DMS114 treated with DMSO at 0.1 percent for 48 hours (cell line): ENCODE measurements at regions not wholly inside any gene's neighbourhood (a gene's known extent, or its start where the extent isn't known, plus 50 kb on each side); places are given as distances from the start of the nearest gene placed in this dataset.

Experiments
- DNase-seq: peaks from one replicate; lab custom pipeline; 2025; ENCODE audit not compliant: unreplicated experiment; lab: John Stamatoyannopoulos, UW

DNA sequence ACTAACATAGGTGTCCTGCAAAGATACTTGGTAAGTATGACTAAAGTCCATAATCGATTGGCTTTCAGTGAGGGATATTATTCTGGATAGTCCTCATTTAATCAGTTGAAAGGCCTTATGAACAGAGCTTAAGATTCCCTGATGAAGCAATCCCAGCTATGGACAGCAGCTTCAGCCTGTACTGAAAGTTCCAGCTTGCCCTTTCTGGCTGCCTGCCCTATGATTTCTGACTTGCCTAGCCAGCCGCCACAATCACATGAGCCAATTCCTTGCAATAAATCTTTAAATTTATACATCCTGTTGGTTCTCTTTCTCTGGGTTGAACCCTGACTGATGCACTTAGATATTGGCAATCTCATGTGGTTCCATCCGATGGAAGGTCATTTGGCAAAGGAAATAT, 759.0 kb upstream of the API5 start:
- DNase-seq, result no peak

DNA sequence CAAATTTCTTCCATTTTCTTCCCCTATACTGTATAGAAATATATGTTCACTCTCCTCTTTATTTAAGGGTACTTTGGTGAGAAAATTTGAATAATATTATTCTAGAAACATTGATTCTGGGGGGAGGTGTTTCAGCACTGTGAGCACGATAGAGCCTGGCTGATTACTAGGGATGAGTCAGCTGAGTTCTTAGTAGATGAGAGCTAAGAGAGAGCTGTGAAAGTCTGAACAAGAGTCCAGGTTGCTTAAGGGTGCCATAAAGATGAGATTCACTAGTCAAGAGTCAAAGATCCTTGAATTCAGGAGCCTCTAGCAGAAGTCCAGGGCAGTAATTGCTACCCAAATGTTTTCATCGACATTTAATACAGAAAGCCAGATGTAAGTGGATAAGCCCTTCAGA, 756.6 kb upstream of the API5 start:
- no peak for DNase-seq

DNA sequence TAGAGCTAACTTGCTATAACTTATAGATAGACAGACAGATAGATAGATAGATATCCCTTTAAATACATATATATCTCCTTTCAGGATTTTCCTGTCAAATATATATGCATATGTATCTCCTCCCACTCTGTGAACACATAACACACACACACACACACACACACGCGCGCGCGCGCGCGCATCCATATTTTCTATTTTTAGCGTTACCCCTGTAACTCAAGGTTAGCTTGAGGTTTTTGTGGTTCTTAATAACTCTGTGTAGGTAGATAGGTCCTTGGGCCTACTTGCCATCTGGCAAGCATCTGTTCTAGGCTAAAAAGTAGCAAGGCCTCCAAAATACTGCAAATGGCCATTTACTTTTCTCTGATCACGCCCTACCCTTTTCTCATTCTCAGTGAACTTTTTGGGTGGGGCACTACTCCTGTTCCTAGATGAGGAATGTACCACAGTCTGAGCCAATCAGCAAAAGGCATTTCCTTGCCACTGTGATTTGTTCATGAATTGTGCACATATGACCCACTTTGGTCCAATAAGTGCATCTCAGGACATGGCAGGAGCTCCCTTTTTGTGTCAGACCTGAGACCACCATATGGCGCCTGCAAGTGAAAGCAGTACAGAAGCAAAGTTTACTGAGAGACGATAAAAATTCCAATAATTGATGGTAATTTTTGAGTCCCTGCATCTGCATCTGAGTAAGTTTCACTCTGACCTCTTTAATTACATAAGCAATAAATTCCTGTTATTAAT, 740.5 kb upstream of the API5 start:
- no peak for DNase-seq

DNA sequence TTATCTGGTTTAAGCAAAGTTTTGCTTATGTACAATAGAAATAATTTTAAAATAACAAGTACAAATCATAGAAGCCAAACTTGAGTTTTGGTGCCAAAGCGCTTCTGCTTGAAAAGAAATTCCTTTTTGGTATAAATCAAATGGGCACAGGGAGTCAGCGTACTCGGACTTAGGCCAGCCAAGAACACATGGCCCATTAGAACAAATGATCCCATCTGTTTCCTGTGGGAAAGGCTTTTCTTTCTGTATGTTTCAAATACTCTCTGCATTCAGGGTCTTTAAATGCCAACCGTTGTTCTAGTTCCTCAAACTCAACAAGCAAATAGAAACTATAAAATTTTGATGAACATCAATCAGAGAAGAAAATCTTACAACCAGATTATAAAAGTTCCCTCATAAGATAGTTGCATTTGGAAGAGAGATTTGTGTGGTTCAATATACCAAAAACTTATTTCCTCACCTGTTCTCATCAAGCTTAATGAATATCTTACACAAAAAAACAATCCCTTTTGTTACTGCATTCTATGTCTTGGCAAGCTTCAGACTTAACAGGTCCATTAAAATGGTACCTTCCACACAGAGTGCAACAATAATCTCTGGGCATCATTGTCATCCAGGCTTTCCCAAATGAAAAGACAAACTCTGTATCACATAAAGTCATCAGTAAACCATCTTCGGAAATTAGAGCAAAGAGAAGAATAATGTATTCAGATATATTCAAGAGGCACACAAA, 739.8 kb upstream of the API5 start:
- DNase-seq, result no peak

DNA sequence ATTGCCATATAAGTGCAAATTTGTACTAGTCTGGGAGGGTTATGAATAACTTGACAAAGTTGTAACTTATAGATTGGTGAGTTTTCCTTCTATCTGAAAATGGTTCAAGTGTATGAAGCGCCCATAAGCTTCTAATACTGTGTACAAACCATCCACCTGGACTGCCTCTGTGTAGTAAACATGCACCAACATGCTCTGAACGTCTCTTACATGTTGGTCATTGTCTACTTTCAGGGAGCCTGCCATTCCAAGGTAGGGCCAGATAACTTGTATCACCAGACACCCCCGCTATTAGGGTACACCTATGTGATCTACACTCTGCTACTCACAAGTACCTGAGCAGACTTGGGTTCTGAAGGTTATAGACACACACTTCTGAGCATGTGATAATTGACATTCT, 735.5 kb upstream of the API5 start:
- no peak for DNase-seq

DNA sequence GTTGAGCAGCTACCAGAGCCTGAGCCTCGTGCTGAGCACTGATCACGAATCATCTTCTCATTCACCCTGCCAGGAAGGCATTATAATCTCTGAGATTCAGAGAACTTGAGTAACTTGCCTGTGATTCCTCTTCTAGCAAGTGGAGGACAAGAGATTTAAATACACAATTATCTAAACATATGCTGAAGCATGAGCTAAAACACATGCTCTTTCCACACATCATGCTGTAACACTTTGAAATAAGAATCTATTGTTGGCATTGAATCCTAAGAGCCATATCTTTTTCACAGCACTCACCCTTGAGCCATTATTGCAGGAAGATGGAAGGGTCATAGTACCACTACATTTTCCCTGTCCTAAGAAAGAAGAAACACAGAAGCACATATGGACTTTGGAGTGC, 722.5 kb upstream of the API5 start:
- no peak for DNase-seq

DNA sequence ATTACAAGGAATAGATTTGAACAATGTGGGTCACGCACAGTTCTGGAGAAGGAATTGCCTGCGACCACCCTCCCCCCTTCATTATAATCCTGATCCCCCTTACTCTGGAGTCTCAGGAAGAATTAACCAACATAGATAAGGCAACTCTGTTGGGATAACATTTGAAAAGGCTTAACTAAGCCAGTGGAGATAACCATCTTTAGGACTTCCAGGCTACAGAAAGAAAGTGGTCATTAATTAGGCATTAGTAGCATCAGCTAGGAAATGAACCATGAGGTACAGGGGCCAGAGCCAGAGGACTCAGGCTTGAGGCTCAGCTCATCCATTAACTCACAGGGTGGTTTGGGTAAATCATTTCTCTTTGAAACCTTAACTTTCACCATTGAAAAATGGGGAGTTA, 720.0 kb upstream of the API5 start:
- DNase-seq, result no peak

DNA sequence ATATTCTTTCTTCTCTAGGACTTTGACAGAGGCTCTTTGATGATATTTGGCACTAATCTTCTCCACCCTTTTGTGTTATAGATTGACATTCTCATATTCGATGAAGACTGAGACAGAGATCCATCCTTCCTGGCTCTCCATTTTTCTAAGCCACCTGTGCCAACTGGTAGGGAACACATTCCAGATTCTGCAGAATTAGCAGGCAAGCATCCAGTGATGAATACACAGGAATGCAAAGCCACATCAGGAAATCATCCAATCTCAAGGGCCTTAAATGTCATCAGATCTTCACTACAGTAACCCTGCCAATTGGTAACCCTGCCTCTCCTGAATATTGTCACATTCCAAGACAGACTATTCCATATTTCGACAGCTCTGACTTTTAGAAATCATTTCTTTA, 718.4 kb upstream of the API5 start:
- no peak for DNase-seq

DNA sequence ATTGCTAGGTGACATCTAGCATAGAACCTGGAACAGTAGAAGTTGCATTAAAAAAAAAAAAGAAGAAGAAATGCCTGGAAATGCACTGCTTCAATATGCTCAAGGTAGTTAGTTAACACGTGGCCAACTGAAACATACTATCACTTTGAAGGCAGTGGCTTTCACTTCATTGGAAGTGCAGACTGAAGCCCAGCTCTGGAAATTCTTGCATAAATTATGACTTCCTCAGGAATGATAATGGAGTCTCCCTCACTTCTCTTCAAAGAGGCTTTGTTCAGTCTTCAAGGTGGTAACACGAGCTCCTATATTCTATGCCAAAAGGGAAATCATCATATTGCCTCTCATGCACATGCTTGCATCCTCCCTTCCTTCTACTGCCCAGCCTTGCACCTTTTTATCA, 715.9 kb upstream of the API5 start:
- no peak for DNase-seq

DNA sequence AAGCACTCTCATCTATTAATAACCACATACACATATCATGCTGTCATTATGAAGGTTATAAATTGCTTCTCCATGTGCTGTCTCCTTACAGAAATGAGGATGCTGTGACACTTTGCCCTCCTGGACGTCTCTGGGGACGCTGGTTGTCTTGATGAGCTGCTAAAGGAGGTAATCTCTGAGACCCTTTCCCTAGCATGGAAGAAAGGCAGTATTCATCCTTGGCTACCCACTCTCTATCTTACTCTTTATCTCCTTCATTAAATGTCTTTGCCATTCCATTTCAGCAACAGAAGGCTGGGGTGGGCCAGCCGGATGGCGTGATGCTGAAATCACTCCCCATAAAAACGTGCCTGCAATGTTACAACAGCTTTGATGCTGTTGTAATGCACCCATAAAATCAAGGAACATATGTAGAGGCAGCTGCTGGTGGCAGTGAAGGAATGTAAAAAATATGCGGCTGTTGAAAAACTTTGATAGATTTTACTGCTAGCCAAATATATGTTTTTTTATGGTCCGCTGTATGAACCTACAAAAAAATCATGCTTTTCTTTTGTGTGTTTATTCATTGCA, 715.1 kb upstream of the API5 start:
- no peak for DNase-seq

DNA sequence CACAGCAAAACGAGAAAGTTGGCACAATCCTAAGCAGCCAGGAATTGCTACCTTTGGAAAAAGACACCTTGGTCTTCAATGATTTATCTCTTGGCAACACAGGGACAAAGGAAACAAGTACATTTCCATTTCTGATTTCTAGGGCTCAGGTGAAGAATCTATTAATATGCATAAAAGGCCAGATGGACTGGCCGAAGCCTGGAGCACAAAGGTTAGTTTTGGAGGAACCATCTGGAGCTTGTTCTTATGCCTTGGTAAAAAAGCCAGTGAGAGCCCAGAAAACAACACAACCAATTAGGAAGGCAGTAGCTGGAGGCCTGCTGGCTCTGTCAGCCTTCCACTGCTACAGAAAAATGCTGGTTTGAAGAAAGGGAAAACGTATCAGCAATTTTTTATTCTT, 713.5 kb upstream of the API5 start:
- no peak for DNase-seq

DNA sequence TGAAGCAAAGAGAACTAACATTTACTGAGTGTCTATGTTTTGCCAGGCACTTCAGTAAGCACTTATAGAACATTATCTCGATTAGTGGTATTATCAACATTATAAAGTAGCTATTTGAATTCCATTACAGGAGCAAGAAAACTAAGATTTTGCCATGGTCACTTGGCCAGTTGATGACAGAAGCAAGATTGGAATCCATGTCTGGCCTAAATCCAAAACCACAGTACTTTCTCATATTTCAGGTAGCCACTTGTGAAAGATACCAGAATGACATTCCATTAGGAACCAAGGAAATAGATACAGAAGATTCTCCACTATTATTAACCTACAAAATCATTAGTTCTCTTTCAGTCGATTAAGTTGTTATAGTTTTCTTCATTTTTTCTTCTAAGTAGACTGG, 691.0 kb upstream of the API5 start:
- DNase-seq, result no peak

DNA sequence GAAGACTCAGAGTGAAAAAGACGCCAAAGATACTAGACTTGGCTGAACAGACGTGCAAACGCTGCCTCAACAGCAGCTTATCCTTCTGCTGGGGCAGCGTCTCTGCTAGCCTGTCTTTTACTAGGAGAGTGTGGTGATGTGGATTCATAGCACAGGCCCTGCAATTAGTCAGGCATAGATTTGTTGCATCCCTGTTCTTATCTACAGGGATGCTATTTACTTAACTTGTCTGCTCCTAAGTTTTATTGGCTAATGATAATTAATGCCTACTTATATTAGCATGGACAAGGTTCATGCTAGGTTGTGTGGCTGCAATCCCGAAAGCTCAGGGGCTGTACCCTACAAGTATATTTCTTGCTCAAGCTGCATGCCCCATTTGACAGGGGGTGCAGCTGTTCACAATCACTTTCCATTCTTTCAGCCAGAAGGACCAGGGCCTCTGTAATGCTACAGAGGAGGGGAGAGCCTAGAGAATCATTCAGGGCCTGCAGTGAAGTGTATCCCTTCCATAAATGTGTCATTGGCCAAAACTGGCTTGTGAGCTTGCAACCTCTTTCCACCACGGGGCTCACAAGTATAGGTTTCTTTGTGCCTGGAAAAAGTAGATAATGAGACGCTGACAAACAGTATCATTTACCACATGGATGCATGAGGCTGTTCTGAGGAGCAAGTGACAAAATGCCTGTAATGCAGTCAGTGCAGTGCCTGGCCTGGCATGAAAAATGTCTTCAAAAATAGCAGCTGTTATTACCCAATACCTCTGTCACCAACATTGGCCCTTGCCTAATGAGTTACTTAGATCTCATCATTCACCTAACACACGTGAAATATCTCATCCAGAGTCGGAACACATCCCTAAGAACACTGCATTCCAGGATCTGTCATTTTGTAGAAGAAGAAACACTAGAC, 685.8 kb upstream of the API5 start:
- no peak for DNase-seq

DNA sequence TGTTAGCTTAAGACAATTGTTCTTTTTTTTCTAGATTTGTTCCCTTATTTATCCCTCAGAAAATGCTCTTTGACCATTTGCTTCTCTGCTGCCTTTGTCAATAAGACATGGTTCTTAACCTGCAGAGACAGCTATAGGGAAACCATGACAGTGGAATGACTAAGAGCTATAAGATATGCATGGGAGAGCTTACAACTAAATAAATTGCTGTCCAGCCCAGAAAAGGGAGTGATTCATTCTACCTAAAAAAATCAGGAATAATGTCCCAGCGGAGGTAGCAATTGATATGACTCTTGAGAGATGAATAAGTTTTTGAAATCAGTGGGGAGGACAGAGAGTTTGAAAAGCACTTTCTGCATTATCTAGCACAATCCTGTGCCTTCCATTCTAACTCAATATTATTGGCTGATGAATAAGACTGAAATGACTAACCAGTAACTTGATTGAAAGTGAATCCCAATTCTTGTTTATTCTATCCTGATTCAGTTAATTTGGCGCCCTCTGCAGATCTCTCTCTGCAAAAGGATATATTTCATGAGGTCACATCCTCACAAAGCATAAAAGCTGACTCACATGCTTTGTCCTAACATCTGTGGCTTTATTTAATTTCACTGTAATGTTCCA, 680.5 kb upstream of the API5 start:
- no peak for DNase-seq

DNA sequence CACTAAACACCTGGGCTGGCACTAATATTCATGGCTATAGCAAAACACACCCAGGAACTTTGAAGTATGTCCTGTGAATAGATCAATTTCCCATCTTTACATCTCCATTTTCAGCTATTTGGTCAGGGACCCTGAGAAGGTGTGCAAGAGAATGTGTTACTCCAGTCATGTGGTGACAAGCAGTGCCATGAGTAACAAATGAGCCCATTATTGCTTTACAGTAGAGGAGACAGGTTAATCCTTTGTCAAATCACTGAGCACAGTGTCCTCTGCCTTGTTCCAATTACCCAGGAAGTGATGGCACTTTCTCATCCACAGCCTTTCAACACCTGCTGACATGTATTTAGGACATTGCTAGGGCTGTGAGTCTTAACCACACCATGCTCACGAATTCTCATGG, 664.8 kb upstream of the API5 start:
- no peak for DNase-seq

DNA sequence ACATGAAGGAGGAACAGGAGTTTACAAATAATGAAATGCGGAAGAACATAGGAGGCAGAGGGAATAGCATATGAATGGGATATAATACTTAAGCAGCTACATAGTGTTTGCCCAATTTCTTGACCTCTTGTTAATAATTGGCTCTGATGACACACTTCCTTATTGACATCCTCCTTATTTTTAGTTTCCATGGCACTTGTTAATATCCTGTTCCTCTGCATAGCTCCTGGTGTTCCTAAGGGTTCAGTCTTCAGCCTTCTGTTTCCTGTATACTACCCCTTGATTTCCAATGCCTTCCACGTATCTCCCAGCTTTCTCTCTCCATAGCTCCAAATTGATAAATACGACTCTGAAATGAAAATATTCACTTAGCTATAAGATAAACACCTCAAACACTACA, 663.8 kb upstream of the API5 start:
- DNase-seq, result no peak

DNA sequence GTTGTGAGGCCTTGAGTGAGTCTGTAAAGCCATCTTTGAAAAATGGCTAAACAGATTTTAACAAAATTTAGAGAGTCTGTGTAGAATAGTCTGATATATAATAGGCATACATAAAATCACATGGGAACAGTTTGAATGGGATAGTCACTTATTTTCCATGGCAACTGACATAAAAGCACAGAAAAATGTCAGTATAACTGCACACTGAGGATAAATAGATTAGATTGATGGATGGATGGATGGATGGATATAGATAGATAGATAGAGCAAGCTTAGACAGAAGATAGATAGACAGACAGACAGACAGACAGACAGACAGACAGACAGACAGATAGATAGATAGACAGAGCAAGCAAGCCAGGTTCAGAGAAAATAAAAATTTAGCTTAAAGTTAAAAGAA, 660.2 kb upstream of the API5 start:
- DNase-seq, result no peak

DNA sequence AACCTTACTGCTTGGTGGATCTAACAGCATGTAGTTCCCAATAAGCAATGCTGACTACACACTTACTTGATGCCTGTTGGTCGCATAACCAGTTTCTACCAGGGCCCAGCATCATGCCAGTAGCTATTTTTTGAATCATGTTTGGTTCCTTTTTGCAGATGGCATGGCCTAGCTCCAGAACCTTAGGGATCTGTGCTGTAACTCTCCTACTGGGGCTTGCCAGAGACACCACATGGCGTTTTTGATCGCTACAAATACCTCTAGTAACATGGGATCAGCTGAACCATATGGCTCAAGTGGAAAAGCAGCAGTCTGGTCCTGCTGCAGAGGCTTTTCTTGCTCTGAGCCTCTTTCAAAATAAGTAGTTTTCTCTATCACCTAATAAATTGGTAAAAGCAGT, 654.6 kb upstream of the API5 start:
- DNase-seq, result no peak

DNA sequence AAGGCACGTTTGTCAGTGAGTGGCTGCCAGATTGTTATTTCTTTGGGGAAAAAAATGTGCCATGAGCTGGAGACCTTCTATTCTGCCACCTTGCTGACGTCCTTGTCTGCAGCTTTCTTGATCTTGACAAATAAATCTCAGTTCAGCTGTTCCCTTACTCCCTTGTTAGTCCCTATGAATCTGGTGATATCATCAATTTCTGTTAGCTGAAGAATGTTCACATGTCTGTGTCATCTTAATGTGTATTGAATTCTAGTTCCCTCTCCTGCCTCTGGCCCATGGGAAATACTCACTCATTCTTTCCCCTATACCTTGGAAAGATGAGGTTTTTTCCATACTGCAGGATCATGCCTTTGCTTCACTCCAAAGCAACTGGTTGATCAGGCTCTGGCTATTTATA, 649.9 kb upstream of the API5 start:
- no peak for DNase-seq

DNA sequence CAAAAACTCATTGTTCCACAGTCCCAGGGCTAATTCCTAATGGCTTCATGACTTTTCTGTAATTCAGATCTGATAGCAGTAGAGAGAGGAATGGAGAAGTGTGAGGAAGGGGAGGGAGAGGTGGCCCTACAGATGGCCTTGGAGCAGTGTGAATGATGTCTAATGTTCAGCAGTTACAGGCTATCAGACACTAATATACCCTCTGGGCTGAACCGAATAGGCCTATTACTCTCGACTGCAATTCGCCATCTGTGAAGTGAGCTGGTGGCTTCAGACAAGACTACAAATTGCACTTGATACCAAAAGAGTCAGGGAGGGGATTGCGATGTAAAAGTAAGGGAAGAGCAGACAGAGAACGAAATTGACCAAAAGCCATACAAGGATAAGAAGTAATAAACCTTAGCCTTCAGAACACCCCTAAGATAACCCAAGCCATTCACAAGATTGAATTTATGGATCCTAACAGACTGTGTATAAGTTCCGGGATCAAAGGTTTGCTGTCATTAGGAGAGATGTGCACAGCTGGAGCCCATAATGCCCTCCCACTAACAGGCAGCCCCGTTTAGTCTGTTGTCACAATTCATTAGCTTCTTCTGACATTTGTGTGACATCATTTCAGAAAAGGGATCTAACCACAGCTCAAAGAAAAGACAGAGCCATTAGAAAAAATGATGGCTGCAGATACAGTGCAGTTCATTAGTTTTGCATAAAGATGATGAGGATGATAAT, 642.4 kb upstream of the API5 start:
- no peak for DNase-seq
